ENCODE measurements at regions not wholly inside any gene's neighbourhood (a gene's known extent, or its start where the extent isn't known, plus 50 kb on each side); places are given as distances from the start of the nearest gene placed in this dataset.

DNA sequence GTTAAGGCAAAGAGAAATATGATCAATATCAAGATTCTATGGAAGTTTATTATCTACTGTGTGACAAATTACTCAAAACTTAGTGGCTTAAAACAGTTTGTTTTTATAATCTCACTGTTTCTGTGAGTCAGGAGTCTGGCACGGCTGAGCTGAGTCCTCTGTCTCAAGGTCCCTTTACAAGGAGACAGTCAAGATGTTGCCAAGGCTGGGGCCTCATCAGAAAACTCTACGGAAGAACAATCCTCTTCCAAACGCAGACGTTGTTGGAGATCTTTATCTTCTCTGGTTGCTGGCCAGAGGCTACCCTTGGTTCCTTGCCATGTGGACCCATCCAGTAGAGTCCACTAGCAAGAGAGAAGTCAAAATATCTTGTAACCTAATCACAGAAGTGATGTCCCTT, 100.6 kb upstream of the CCND2 start:
- TF ChIP-seq, protein P1, sequence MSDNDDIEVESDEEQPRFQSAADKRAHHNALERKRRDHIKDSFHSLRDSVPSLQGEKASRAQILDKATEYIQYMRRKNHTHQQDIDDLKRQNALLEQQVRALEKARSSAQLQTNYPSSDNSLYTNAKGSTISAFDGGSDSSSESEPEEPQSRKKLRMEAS (IDR thresholded peaks at IDR 0.05): no peak
- TF ChIP-seq TAF1 (IDR thresholded peaks at IDR 0.05; ENCODE audit: low read depth): no peak
- no peak for TF ChIP-seq RAD21 (IDR thresholded peaks at IDR 0.05; ENCODE audit: low read depth)
- TF ChIP-seq EGR1 (IDR thresholded peaks at IDR 0.05): no peak

DNA sequence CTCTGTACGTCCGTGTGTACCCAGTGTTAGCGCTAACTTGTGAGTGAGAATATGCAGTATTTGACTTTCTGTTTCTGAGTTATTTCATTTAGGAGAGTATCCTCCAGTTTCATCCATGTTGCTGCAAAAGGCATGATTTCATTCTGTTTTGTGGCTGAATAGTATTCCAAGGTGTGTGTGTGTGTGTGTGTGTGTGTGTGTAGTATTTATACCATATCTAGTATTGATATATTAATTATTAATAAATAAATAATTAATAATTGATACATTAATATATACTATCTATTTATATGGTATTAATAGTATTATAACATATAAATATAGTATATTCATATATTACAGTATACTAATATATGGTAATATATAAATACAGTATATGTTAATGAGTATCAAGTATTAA, 101.8 kb upstream of the CCND2 start:
- TF ChIP-seq REST (IDR thresholded peaks at IDR 0.05; ENCODE audit: low read depth): no peak
- TF ChIP-seq USF1 (IDR thresholded peaks at IDR 0.05): no peak
- no peak for TF ChIP-seq RAD21 (IDR thresholded peaks at IDR 0.05; ENCODE audit: low read depth)
- no peak for TF ChIP-seq TEAD4 (IDR thresholded peaks at IDR 0.05)
- no peak for TF ChIP-seq TCF12 (IDR thresholded peaks at IDR 0.05; ENCODE audit: low read depth)
- TF ChIP-seq EP300 (IDR thresholded peaks at IDR 0.05; ENCODE audit: borderline replicate concordance): no peak
- no peak for TF ChIP-seq ZBTB7A (IDR thresholded peaks at IDR 0.05; ENCODE audit: low read depth)
- no peak for TF ChIP-seq EGR1 (IDR thresholded peaks at IDR 0.05)
- no peak for TF ChIP-seq CREB1 (IDR thresholded peaks at IDR 0.05; ENCODE audit: low read depth)
- TF ChIP-seq YY1 (IDR thresholded peaks at IDR 0.05; ENCODE audit: low read depth): no peak
- no peak for TF ChIP-seq FOXM1 (IDR thresholded peaks at IDR 0.05; ENCODE audit: borderline replicate concordance, low read depth)

- TF ChIP-seq YY1 (IDR thresholded peaks at IDR 0.05; ENCODE audit: low read depth): no peak
- no peak for TF ChIP-seq TAF1 (IDR thresholded peaks at IDR 0.05; ENCODE audit: low read depth)
- TF ChIP-seq TEAD4 (IDR thresholded peaks at IDR 0.05): no peak
- no peak for TF ChIP-seq USF1 (IDR thresholded peaks at IDR 0.05)
- no peak for TF ChIP-seq CEBPB (IDR thresholded peaks at IDR 0.05)
- no peak for TF ChIP-seq NFIC (IDR thresholded peaks at IDR 0.05)
- no peak for TF ChIP-seq RAD21 (IDR thresholded peaks at IDR 0.05; ENCODE audit: low read depth)
- TF ChIP-seq REST (IDR thresholded peaks at IDR 0.05; ENCODE audit: low read depth): no peak
- TF ChIP-seq EGR1 (IDR thresholded peaks at IDR 0.05): no peak
- TF ChIP-seq EP300 (IDR thresholded peaks at IDR 0.05; ENCODE audit: borderline replicate concordance): no peak
- TF ChIP-seq, protein P1 (IDR thresholded peaks at IDR 0.05): no peak
- no peak for TF ChIP-seq ZBTB7A (IDR thresholded peaks at IDR 0.05; ENCODE audit: low read depth)
- no peak for TF ChIP-seq CREB1 (IDR thresholded peaks at IDR 0.05; ENCODE audit: low read depth)
- no peak for TF ChIP-seq TCF12 (IDR thresholded peaks at IDR 0.05; ENCODE audit: low read depth)
- TF ChIP-seq FOXM1 (IDR thresholded peaks at IDR 0.05; ENCODE audit: borderline replicate concordance, low read depth): no peak
Observed at GRCh38 chr12:4169959-4170358, 103.6 kb upstream of the CCND2 start.

DNA sequence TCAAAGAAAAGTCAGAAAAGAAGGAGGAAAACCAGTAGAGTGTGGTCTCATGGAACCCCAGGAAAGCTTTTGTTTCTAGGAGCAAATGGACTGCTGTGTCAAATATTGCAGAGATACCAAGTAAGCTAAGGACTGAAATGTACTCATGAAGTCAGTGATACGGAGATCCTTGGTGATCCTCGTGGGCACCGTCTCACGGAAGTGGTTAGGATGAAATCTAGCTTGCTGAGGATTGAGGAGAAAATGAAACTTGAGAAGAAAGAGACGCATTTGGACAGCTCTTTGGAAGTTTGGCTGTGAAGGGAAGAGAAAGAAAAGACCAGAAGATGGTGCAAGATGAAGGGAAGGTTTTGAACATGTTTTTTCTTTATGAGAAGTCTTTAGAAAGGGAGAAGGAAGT, 104.0 kb upstream of the CCND2 start:
- no peak for TF ChIP-seq ZBTB7A (IDR thresholded peaks at IDR 0.05; ENCODE audit: low read depth)
- TF ChIP-seq REST (IDR thresholded peaks at IDR 0.05; ENCODE audit: low read depth): no peak
- no peak for TF ChIP-seq TAF1 (IDR thresholded peaks at IDR 0.05; ENCODE audit: low read depth)
- TF ChIP-seq, protein P1 (IDR thresholded peaks at IDR 0.05): no peak
- no peak for TF ChIP-seq RAD21 (IDR thresholded peaks at IDR 0.05; ENCODE audit: low read depth)
- no peak for TF ChIP-seq TEAD4 (IDR thresholded peaks at IDR 0.05)
- no peak for TF ChIP-seq TCF12 (IDR thresholded peaks at IDR 0.05; ENCODE audit: low read depth)
- TF ChIP-seq YY1 (IDR thresholded peaks at IDR 0.05; ENCODE audit: low read depth): no peak
- no peak for TF ChIP-seq EGR1 (IDR thresholded peaks at IDR 0.05)
- no peak for TF ChIP-seq NFIC (IDR thresholded peaks at IDR 0.05)
- TF ChIP-seq USF1 (IDR thresholded peaks at IDR 0.05): no peak
- TF ChIP-seq EP300 (IDR thresholded peaks at IDR 0.05; ENCODE audit: borderline replicate concordance): no peak
- no peak for TF ChIP-seq FOXM1 (IDR thresholded peaks at IDR 0.05; ENCODE audit: borderline replicate concordance, low read depth)
- TF ChIP-seq CREB1 (IDR thresholded peaks at IDR 0.05; ENCODE audit: low read depth): no peak
- no peak for TF ChIP-seq CEBPB (IDR thresholded peaks at IDR 0.05)
